ENCODE measurements at regions not wholly inside any gene's neighbourhood (a gene's known extent, or its start where the extent isn't known, plus 50 kb on each side); places are given as distances from the start of the nearest gene placed in this dataset.

DNA sequence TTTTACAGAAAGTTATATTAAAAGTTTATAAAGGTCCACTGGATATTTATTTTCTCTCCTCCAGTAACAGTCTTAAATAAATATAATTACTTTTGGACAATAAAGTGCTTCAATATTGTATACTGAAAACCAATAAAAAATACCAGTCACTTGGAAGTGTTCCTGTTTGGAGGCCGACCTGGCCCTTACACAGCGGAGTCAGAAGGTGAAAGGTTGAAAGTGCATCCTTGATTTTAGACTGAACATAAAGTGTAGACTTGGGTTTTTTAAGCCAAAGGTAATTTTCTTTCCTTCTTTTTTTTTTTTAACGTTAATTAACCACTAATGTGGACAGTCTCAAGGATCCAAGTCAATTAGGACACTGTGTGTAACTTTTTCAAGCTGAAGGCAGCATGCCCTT is 152.3 kb upstream of the TBX18 start:
- Histone ChIP-seq H3K9me3 (no peaks in the 10 kb centered on the region), H3K36me3 (no peaks in the 10 kb centered on the region), H3K27me3 (no peaks in the 10 kb centered on the region), H3K4me3 (no peak overlapping the region), H3K4me1 (no peaks in the 10 kb centered on the region), H3K27ac (no peak overlapping the region)
- WGBS, 2 donors: 32 to 65% methylated on average over 3 of the region's 3 CpGs
- no peak for DNase-seq
- no peak for TF ChIP-seq EP300 (IDR thresholded peaks at IDR 0.05)
- no peak for TF ChIP-seq POLR2A (IDR thresholded peaks at IDR 0.05)
- TF ChIP-seq POLR2AphosphoS5 (IDR thresholded peaks at IDR 0.05): no peak
- TF ChIP-seq, protein P1, sequence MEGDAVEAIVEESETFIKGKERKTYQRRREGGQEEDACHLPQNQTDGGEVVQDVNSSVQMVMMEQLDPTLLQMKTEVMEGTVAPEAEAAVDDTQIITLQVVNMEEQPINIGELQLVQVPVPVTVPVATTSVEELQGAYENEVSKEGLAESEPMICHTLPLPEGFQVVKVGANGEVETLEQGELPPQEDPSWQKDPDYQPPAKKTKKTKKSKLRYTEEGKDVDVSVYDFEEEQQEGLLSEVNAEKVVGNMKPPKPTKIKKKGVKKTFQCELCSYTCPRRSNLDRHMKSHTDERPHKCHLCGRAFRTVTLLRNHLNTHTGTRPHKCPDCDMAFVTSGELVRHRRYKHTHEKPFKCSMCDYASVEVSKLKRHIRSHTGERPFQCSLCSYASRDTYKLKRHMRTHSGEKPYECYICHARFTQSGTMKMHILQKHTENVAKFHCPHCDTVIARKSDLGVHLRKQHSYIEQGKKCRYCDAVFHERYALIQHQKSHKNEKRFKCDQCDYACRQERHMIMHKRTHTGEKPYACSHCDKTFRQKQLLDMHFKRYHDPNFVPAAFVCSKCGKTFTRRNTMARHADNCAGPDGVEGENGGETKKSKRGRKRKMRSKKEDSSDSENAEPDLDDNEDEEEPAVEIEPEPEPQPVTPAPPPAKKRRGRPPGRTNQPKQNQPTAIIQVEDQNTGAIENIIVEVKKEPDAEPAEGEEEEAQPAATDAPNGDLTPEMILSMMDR (IDR thresholded peaks at IDR 0.05): no peak
- intact Hi-C loops (cut with DNase I): no loop called here

DNA sequence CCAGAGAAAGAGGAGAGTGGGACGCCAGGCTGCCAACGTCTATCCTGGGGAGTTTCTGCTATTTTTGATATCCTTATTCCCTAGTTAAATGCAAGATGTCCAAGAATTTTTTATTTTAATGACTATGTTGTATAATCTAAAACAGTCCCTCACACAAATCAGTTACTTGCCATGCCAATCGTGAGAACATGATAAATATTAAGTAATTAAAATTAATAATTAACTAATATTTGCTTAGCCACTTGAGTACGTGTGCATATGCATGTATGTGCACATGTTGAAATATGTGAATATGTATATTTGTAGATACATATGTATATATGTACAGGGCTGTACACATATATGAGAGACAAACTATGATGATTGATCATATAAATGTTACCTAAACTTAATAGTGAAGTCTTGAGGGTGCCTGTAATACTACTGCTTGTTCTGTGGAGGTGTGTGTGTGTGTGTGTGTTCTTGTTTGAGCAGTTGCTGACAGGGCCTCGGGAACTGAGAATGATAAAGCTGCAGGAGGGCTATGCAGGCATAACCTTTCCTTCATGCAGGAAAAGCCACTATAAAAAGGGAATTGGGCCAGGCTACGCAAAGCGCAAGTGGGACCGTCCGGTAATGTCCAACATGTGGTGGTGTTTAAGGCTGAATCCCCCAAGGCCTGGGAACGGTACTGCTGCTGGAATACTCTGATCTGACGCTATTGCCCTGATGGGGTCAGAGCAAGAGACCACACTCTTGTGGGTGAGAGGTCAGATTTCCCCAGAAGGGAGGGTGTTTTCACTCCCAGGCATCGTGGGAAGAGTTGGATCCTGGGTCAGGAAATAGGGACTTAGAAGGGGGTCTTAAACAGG is 148.3 kb upstream of the TBX18 start:
- intact Hi-C loops (cut with DNase I): no loop called here
- Histone ChIP-seq H3K4me3 (no peak overlapping the region), H3K9me3 (no peaks in the 10 kb centered on the region), H3K4me1 (no peaks in the 10 kb centered on the region), H3K27ac (no peak overlapping the region), H3K27me3 (no peaks in the 10 kb centered on the region), H3K36me3 (no peaks in the 10 kb centered on the region)
- 56 to 65% methylated on average over 12 of the region's 12 CpGs for WGBS, 2 donors
- no peak for DNase-seq
- TF ChIP-seq EP300 (IDR thresholded peaks at IDR 0.05) (no peak), POLR2A (IDR thresholded peaks at IDR 0.05) (no peak), POLR2AphosphoS5 (IDR thresholded peaks at IDR 0.05) (no peak)
- TF ChIP-seq, protein P1 (IDR thresholded peaks at IDR 0.05): no peak

DNA sequence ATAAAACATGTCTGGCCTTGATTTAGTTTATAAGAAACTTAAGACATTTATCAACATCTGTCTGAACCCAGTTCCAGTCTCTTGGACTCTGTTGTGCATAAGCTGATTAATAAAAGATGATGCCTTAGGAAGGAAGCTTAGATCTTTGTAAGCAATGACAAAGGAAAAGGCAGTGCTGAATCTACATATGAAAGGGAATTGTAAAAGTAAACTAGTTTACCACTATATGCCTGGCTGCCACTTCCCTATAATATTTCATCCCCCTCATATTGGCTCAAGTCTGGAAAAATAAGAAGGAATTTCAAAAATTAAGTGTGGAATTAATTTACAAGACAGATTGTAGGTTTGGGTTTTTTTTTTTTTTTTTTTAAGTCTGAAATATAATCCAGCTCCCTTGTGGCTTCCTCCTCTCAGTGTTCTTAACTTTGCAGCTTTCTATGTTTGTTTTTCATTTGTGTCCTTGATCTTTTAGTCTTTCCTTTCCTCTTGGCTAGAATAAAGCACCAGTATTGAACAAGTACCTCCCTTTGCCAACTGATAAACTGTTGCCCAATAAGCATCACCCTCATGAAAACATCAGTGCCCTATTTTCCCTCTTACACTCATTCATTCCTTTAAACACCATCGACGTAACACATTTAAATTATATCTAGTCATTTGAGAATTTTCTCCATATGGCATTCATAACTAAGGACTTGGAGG is 146.7 kb upstream of the TBX18 start:
- Histone ChIP-seq H3K27me3 (no peaks in the 10 kb centered on the region), H3K27ac (no peak overlapping the region), H3K4me3 (no peak overlapping the region), H3K4me1 (no peaks in the 10 kb centered on the region), H3K36me3 (no peaks in the 10 kb centered on the region), H3K9me3 (no peaks in the 10 kb centered on the region)
- no peak for DNase-seq
- intact Hi-C loops (cut with DNase I): no loop called here
- 92 to 95% methylated on average over 2 of the region's 2 CpGs for WGBS, 2 donors
- TF ChIP-seq POLR2A (IDR thresholded peaks at IDR 0.05): no peak
- TF ChIP-seq POLR2AphosphoS5 (IDR thresholded peaks at IDR 0.05): no peak
- TF ChIP-seq EP300 (IDR thresholded peaks at IDR 0.05): no peak
- TF ChIP-seq, protein P1 (IDR thresholded peaks at IDR 0.05): no peak

DNA sequence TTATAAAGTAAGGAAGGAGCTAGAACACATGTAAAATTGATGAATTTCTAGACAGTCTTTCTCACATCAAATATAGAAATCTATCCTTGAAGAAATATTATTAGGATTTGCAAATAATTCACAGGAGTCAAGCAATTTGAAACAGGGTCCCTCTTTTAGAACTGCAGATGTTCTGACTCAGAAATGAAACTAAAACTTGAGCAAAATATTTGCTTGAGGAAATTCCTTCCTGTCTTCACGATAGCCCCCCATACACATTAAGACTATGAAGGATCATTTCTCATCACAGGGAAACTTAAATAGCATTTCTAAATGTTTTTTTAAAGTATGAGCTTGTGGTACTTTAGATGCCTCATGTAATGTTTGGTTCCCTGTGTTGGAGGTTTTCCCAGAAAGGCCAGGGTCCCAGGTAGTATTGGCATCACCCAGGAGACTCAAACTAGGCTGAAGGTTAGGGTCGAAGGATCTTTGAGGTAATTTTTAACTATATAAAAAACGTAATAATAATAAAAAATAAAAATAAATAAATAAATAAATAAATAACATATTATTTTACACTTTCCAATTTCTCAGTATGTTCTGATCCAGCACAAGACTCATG is 144.0 kb upstream of the TBX18 start:
- DNase-seq: no peak

More for the DNA sequence above, 144.0 kb upstream of the TBX18 start:
- no peaks in the 10 kb centered on the region for H3K36me3 ChIP-seq
- no peaks in the 10 kb centered on the region for H3K9me3 ChIP-seq
- 35 to 37% methylated on average over 3 of the region's 3 CpGs for WGBS, 2 donors
- TF ChIP-seq POLR2AphosphoS5 (IDR thresholded peaks at IDR 0.05) (no peak), EP300 (IDR thresholded peaks at IDR 0.05) (no peak), POLR2A (IDR thresholded peaks at IDR 0.05) (no peak)
- TF ChIP-seq, protein P1 (IDR thresholded peaks at IDR 0.05): no peak
- intact Hi-C loops (cut with DNase I): no loop called here
- no peaks in the 10 kb centered on the region for H3K27me3 ChIP-seq
- H3K4me3 ChIP-seq: no peak overlapping the region
- H3K4me1 ChIP-seq: no peaks in the 10 kb centered on the region
- no peak overlapping the region for H3K27ac ChIP-seq

Data from sigmoid colon (tissue), 6 donors.